ENCODE measurements at regions not wholly inside any gene's neighbourhood (a gene's known extent, or its start where the extent isn't known, plus 50 kb on each side); places are given as distances from the start of the nearest gene placed in this dataset.

DNA sequence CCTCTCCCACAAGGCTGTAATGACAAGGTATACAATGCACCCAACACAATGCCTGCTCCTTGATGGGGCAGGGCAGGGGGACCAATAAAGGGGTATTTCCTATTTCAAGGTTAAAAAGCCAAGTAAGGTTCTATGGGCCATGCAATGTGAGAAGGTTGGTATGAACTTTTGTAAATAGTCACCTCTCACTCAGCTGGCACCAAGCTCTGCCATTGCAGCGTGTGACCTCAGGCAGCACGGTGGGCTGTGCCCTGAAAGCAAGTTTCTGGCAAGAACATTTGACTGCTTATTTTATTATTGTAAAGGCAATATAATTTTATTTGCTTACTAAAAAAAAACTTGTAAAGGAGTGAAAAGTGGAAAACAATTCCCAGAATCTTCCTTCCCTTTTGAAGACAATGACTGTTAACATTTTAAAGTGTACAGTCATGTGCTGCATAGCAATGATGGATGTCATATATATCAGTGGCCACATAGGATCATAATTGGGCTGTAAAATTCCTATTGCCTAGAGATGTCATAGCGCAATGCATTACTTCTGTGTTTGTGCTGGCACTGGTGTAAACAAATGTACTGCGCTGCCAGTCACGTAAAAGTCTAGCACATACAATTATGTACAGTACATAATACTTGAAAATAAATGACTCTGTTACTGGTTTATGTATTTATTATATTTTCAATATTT is 167.3 kb upstream of the RORA start:
- H3K4me2 ChIP-seq (ENCODE audit: low read length) = no peak overlapping the region
- no peaks in the 10 kb centered on the region for H3K9me3 ChIP-seq (ENCODE audit: low read length)
- no peaks in the 10 kb centered on the region for H3K4me1 ChIP-seq (ENCODE audit: insufficient read depth, low read length, severe bottlenecking)
- no peaks in the 10 kb centered on the region for H3K36me3 ChIP-seq (ENCODE audit: insufficient read depth, low read length)
- no peak overlapping the region for H2AFZ ChIP-seq (ENCODE audit: low read length)
- no peak overlapping the region for H3K9ac ChIP-seq (ENCODE audit: low read length)
- TF ChIP-seq EZH2 (IDR thresholded peaks at IDR 0.05; ENCODE audit: borderline replicate concordance, low read length) = no peak
- TF ChIP-seq, protein P1, sequence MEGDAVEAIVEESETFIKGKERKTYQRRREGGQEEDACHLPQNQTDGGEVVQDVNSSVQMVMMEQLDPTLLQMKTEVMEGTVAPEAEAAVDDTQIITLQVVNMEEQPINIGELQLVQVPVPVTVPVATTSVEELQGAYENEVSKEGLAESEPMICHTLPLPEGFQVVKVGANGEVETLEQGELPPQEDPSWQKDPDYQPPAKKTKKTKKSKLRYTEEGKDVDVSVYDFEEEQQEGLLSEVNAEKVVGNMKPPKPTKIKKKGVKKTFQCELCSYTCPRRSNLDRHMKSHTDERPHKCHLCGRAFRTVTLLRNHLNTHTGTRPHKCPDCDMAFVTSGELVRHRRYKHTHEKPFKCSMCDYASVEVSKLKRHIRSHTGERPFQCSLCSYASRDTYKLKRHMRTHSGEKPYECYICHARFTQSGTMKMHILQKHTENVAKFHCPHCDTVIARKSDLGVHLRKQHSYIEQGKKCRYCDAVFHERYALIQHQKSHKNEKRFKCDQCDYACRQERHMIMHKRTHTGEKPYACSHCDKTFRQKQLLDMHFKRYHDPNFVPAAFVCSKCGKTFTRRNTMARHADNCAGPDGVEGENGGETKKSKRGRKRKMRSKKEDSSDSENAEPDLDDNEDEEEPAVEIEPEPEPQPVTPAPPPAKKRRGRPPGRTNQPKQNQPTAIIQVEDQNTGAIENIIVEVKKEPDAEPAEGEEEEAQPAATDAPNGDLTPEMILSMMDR (IDR thresholded peaks at IDR 0.05; ENCODE audit: low read length) = no peak
- no peaks in the 10 kb centered on the region for H4K20me1 ChIP-seq (ENCODE audit: insufficient read depth, low read length)
- no peaks in the 10 kb centered on the region for H3K79me2 ChIP-seq (ENCODE audit: insufficient read depth, low read length)
- no peaks in the 10 kb centered on the region for H3F3A ChIP-seq (ENCODE audit: insufficient read depth, low read length)
- H3K27ac ChIP-seq (ENCODE audit: low read depth, low read length, poor library complexity, severe bottlenecking) = no peak overlapping the region
- no peaks in the 10 kb centered on the region for H3K9me2 ChIP-seq (ENCODE audit: low read depth, low read length)
- H3K4me3 ChIP-seq (ENCODE audit: low read depth, low read length, poor library complexity, severe bottlenecking) = no peak overlapping the region
- H3K27me3 ChIP-seq (ENCODE audit: insufficient read depth, low read length) = no peaks in the 10 kb centered on the region

DNA sequence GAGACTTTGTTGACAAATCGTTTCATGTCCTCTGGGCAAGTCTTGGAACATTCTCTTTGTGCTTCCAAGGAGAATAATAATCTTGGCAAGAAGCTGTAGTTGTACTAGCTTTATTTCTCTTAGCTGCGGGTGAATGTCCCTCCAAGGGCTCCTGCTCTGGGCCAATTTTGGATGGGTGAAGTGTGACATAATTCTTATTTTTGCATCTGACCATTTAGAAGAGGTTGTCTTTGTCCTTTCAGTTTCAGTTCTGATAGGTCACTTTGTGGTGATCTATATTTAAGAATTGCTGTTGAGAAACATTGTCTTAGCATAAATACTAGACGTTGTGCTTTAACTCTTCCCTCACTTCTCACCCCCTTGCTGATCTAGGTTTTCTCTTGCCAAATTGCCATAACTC is 164.8 kb upstream of the RORA start:
- no peak overlapping the region for H3K4me3 ChIP-seq (ENCODE audit: low read depth, low read length, poor library complexity, severe bottlenecking)
- H3K79me2 ChIP-seq (ENCODE audit: insufficient read depth, low read length) = no peaks in the 10 kb centered on the region
- H4K20me1 ChIP-seq (ENCODE audit: insufficient read depth, low read length) = no peaks in the 10 kb centered on the region
- no peaks in the 10 kb centered on the region for H3K4me1 ChIP-seq (ENCODE audit: insufficient read depth, low read length, severe bottlenecking)
- no peak overlapping the region for H3K27ac ChIP-seq (ENCODE audit: low read depth, low read length, poor library complexity, severe bottlenecking)
- H3K27me3 ChIP-seq (ENCODE audit: insufficient read depth, low read length) = no peaks in the 10 kb centered on the region
- no peaks in the 10 kb centered on the region for H3F3A ChIP-seq (ENCODE audit: insufficient read depth, low read length)
- no peaks in the 10 kb centered on the region for H3K36me3 ChIP-seq (ENCODE audit: insufficient read depth, low read length)
- H3K9me2 ChIP-seq (ENCODE audit: low read depth, low read length) = no peaks in the 10 kb centered on the region
- H3K9ac ChIP-seq (ENCODE audit: low read length) = no peak overlapping the region
- no peaks in the 10 kb centered on the region for H3K9me3 ChIP-seq (ENCODE audit: low read length)
- TF ChIP-seq, protein P1 (IDR thresholded peaks at IDR 0.05; ENCODE audit: low read length) = no peak
- no peak for TF ChIP-seq EZH2 (IDR thresholded peaks at IDR 0.05; ENCODE audit: borderline replicate concordance, low read length)
- no peak overlapping the region for H2AFZ ChIP-seq (ENCODE audit: low read length)
- H3K4me2 ChIP-seq (ENCODE audit: low read length) = no peak overlapping the region

DNA sequence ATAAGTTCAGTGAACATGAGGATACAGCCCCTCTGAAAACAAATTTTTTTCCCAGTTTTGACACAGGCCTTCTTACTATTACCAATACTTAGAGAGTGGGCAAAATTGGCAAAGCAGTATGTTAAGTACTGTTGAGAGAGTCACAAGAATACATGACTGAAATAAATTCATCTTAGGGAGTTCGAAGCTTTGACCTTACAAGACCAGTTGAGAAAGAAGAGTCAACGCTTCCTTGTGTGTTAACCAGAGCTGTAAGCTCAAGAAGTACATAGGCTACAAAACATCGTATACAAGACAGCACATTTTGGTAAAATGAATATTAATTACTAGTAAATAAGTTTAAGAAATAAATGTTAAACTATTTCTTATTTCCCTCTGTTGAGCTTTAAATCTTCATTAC is 164.4 kb upstream of the RORA start:
- no peak overlapping the region for H3K4me3 ChIP-seq (ENCODE audit: low read depth, low read length, poor library complexity, severe bottlenecking)
- no peak overlapping the region for H3K9ac ChIP-seq (ENCODE audit: low read length)
- H3K9me3 ChIP-seq (ENCODE audit: low read length) = no peaks in the 10 kb centered on the region
- H3K36me3 ChIP-seq (ENCODE audit: insufficient read depth, low read length) = no peaks in the 10 kb centered on the region
- no peak overlapping the region for H2AFZ ChIP-seq (ENCODE audit: low read length)
- no peak for TF ChIP-seq EZH2 (IDR thresholded peaks at IDR 0.05; ENCODE audit: borderline replicate concordance, low read length)
- TF ChIP-seq, protein P1 (IDR thresholded peaks at IDR 0.05; ENCODE audit: low read length) = no peak
- H3K9me2 ChIP-seq (ENCODE audit: low read depth, low read length) = no peaks in the 10 kb centered on the region
- no peak overlapping the region for H3K27ac ChIP-seq (ENCODE audit: low read depth, low read length, poor library complexity, severe bottlenecking)
- H3K4me2 ChIP-seq (ENCODE audit: low read length) = no peak overlapping the region
- H3K79me2 ChIP-seq (ENCODE audit: insufficient read depth, low read length) = no peaks in the 10 kb centered on the region
- no peaks in the 10 kb centered on the region for H4K20me1 ChIP-seq (ENCODE audit: insufficient read depth, low read length)
- no peaks in the 10 kb centered on the region for H3K4me1 ChIP-seq (ENCODE audit: insufficient read depth, low read length, severe bottlenecking)
- H3K27me3 ChIP-seq (ENCODE audit: insufficient read depth, low read length) = no peaks in the 10 kb centered on the region
- no peaks in the 10 kb centered on the region for H3F3A ChIP-seq (ENCODE audit: insufficient read depth, low read length)
